ENCODE measurements at regions not wholly inside any gene's neighbourhood (a gene's known extent, or its start where the extent isn't known, plus 50 kb on each side); places are given as distances from the start of the nearest gene placed in this dataset.

- Histone ChIP-seq H4K5ac (ENCODE audit: insufficient read length, low read depth, low read length) (no peak overlapping the region), H3K79me2 (ENCODE audit: insufficient read depth, low read length) (no peaks in the 10 kb centered on the region), H3K9me3 (ENCODE audit: control insufficient read depth, low read depth, low read length) (no peaks in the 10 kb centered on the region), H4K91ac (ENCODE audit: insufficient read length, low read depth, low read length) (no peak overlapping the region), H3K79me1 (ENCODE audit: insufficient read depth, low read depth, low read length, poor library complexity, severe bottlenecking) (no peaks in the 10 kb centered on the region), H3K27me3 (ENCODE audit: insufficient read depth, low read length) (no peaks in the 10 kb centered on the region), H3T11ph (ENCODE audit: low read length) (no peak overlapping the region), H3K4me2 (ENCODE audit: insufficient read depth, insufficient read length, low read length) (no peak overlapping the region), H2BK12ac (ENCODE audit: insufficient read length, low read depth, low read length) (no peak overlapping the region), H2BK20ac (ENCODE audit: low read depth, low read length, poor library complexity, severe bottlenecking) (no peak overlapping the region), H3K4me1 (ENCODE audit: insufficient read depth, low read length) (no peaks in the 10 kb centered on the region), H2BK120ac (ENCODE audit: low read depth, low read length, poor library complexity, severe bottlenecking) (no peak overlapping the region), H4K20me1 (ENCODE audit: control insufficient read depth, insufficient read depth, insufficient read length) (no peaks in the 10 kb centered on the region), H3K56ac (ENCODE audit: insufficient read length, low read depth, low read length) (no peak overlapping the region), H3K23ac (ENCODE audit: insufficient read length, low read depth, low read length) (no peak overlapping the region), H2AK5ac (ENCODE audit: insufficient read length, low read length) (no peak overlapping the region), H2BK5ac (ENCODE audit: insufficient read length, low read length) (no peak overlapping the region), H3K18ac (ENCODE audit: insufficient read length, low read depth, low read length) (no peak overlapping the region), H2AFZ (ENCODE audit: low read length) (no peak overlapping the region), H3K9ac (ENCODE audit: extremely low read depth, insufficient read length, low read length) (no peak overlapping the region), H3K14ac (ENCODE audit: insufficient read depth, low read length) (no peak overlapping the region), H2BK15ac (ENCODE audit: low read depth, low read length) (no peak overlapping the region), H3K27ac (ENCODE audit: insufficient read length, low read depth, low read length) (no peak overlapping the region), H4K8ac (replicated peaks; ENCODE audit: insufficient read length, low read depth, low read length) (no peak overlapping the region), H3K4ac (ENCODE audit: low read depth, low read length) (no peak overlapping the region), H3K23me2 (ENCODE audit: insufficient read length, low read depth, low read length, poor library complexity, severe bottlenecking) (no peaks in the 10 kb centered on the region)
- TF ChIP-seq CTCF (conservative IDR thresholded peaks at IDR 0.05) = no peak
- H3K4me3 Mint-ChIP-seq = no peak overlapping the region
- H3K27me3 Mint-ChIP-seq (ENCODE audit: low read depth) = no peaks in the 10 kb centered on the region
- WGBS (ENCODE audit: extremely low coverage, insufficient read length, low lambda C conversion rate) = no CpG with 5 or more reads among the region's 5 CpGs
- peaks cover 0 to 2% (median 0%) of the 10 kb centered on the region in 3 experiments; a peak in 3 of 7 replicates for H3K36me3 Mint-ChIP-seq (ENCODE audit: insufficient read depth in 1 of 3, low read depth in 3 of 3)
- H3K9me3 Mint-ChIP-seq = peaks cover 0 to 4% of the 10 kb centered on the region in 2 experiments; a peak in 1 of 5 replicates
- peaks cover 19 to 22% of the 10 kb centered on the region in 2 experiments for H3K4me1 Mint-ChIP-seq
- no peak overlapping the region; a peak in 1 of 7 replicates for H3K27ac Mint-ChIP-seq
- no peak for DNase-seq
Observed at GRCh38 chr11:97972731-97973130, 1048.0 kb upstream of the CNTN5 start.
